GM12878 (cell line): ENCODE measurements at regions not wholly inside any gene's neighbourhood (a gene's known extent, or its start where the extent isn't known, plus 50 kb on each side); places are given as distances from the start of the nearest gene placed in this dataset.
A peak's percentile ranks its signal among the peaks of the same experiment; 100 is the strongest.

Experiments
- ATAC-seq: fragments of 200-7000 bp; cut with Tn5 transposase; 3 replicates; pipeline ENCODE4 v1.9.1; 2020; ENCODE audit warnings: mild to moderate bottlenecking, moderate library complexity
- BruUV-seq: library from RNA; stranded (reverse); fragments of 400-500 nt; replicated peaks from 2 replicates; lab custom pipeline; 2021; lab: Mats Ljungman, UMichigan
- CTCF ChIA-PET: fragments of 300-600 bp; sonication (Branson Sonifier 250); formaldehyde crosslinking; extraction: SDS; loops from one replicate; lab custom pipeline; 2021; ENCODE audit warnings: inconsistent platforms; lab: Yijun Ruan, JAX
- POLR2A ChIA-PET: fragments of 350-600 bp; formaldehyde crosslinking; extraction: SDS; loops from one replicate; lab custom pipeline; 2021; ENCODE audit warnings: inconsistent platforms; lab: Charles Lee
- RAD21 ChIA-PET: fragments of 300-600 bp; sonication (Branson Sonifier 250); formaldehyde crosslinking; loops from one replicate; lab custom pipeline; 2023; ENCODE audit warnings: antibody characterized with exemption; ENCODE audit not compliant: unreplicated experiment; lab: Charles Lee
- SMC1A ChIA-PET: fragments of 300-600 bp; sonication (Branson Sonifier 250); formaldehyde crosslinking; loops from one replicate; lab custom pipeline; 2023; ENCODE audit not compliant: unreplicated experiment, uncharacterized antibody; lab: Charles Lee
- DNase-seq: peaks from one replicate; pipeline ENCODE4 v3.0.0-alpha.2; 2011; ENCODE audit warnings: low read depth, low spot score
- FAIRE-seq: peaks from 3 replicates; lab custom pipeline; 2011; peaks lifted over from hg19 to GRCh38; lab: Jason Lieb, UNC
- H2AFZ ChIP-seq: 2 replicates; pipeline ENCODE4 v1.6.0; 2011; ENCODE audit warnings: low read depth, low read length, control low read depth; ENCODE audit not compliant: control insufficient read depth
- H3K27ac ChIP-seq: 2 replicates; pipeline ENCODE4 v1.5.1; 2011; ENCODE audit warnings: control low read depth; ENCODE audit not compliant: control insufficient read depth, insufficient read depth
- H3K27me3 ChIP-seq, 2 experiments: replicated peaks in 1 of 2; 2 replicates each; pipeline versions ENCODE4 v1.6.0 to v1.6.1; 2011; ENCODE audit warnings: low read length in 1 of 2; ENCODE audit not compliant: control insufficient read depth in 2 of 2, insufficient read depth in 2 of 2
- H3K36me3 ChIP-seq, 2 experiments: 2 replicates each; pipeline ENCODE4 v1.5.1; 2011; ENCODE audit warnings: low read length in 1 of 2; ENCODE audit not compliant: control insufficient read depth in 2 of 2, insufficient read depth in 2 of 2
- H3K4me1 ChIP-seq: 2 replicates; pipeline ENCODE4 v1.6.1; 2011; ENCODE audit warnings: mild to moderate bottlenecking, low read length, moderate library complexity, mixed read lengths; ENCODE audit not compliant: control insufficient read depth, insufficient read depth
- H3K4me2 ChIP-seq: 2 replicates; pipeline ENCODE4 v1.6.0; 2011; ENCODE audit warnings: control low read depth; ENCODE audit not compliant: control insufficient read depth, insufficient read depth
- H3K4me3 ChIP-seq: fragments of 200-600 bp; sonication (generic); 2 replicates; pipeline ENCODE4 v1.5.1; 2016
- H3K79me2 ChIP-seq: 2 replicates; pipeline ENCODE4 v1.6.0; 2011; ENCODE audit warnings: low read length; ENCODE audit not compliant: control insufficient read depth, insufficient read depth
- H3K9ac ChIP-seq: 2 replicates; pipeline ENCODE4 v1.8.0; 2011; ENCODE audit warnings: low read length, control low read depth, mixed read lengths; ENCODE audit not compliant: control insufficient read depth, insufficient read depth
- H3K9me3 ChIP-seq: replicated peaks from 3 replicates; pipeline ENCODE4 v1.5.1; 2011; ENCODE audit warnings: mild to moderate bottlenecking, low read length; ENCODE audit not compliant: control insufficient read depth, insufficient read depth
- H4K20me1 ChIP-seq: 2 replicates; pipeline ENCODE4 v1.6.0; 2011; ENCODE audit not compliant: control insufficient read depth, insufficient read depth
- ESRRA ChIP-seq: IDR thresholded peaks from 2 replicates; pipeline ENCODE4 v1.6.1; 2012; ENCODE audit warnings: mild to moderate bottlenecking, low read length, improper control_type of control experiment
- HDGF ChIP-seq: fragments of 450-650 bp; IDR thresholded peaks from 2 replicates; pipeline ENCODE4 v1.6.1; 2016; ENCODE audit warnings: antibody characterized with exemption
- KAT2A ChIP-seq: conservative IDR thresholded peaks from 2 replicates; pipeline ENCODE4 v1.6.1; 2011; ENCODE audit warnings: low read depth, low read length; ENCODE audit not compliant: control insufficient read depth
- MEF2A ChIP-seq: IDR thresholded peaks from 2 replicates; pipeline ENCODE4 v1.6.1; 2011; ENCODE audit warnings: low read depth, mild to moderate bottlenecking, low read length, moderate library complexity; ENCODE audit not compliant: insufficient read depth
- RAD21 ChIP-seq: IDR thresholded peaks from 2 replicates; pipeline ENCODE4 v1.6.1; 2011; ENCODE audit warnings: mild to moderate bottlenecking, low read depth, low read length, moderate library complexity; ENCODE audit not compliant: insufficient read depth
- YY1 ChIP-seq: IDR thresholded peaks from 2 replicates; pipeline ENCODE4 v1.6.1; 2011; ENCODE audit warnings: low read depth, mild to moderate bottlenecking, low read length
- WGBS: methylation state at CpG from one replicate; pipeline ENCODE4 v1.1.6; 2016; ENCODE audit warnings: low lambda C conversion rate; ENCODE audit not compliant: insufficient replicate concordance, insufficient coverage; ENCODE audit errors: missing lambda C conversion rate; 5-methylcytosine and 5-hydroxymethylcytosine counted together
- in situ Hi-C: fragments of 300-500 bp; cut with MboI; formaldehyde crosslinking; loops from 9 replicates; pipeline ENCODE4 v1.14.3; 2018; ENCODE audit warnings: mixed read lengths
- intact Hi-C: fragments of 100-400 bp; cut with micrococcal nuclease; formaldehyde crosslinking; loops from one replicate; pipeline ENCODE4 v1.14.2; 2022; ENCODE audit not compliant: unreplicated experiment

GRCh38 chr6:143614235-143614634, 63.5 kb upstream of the PHACTR2 start:
- TF ChIP-seq HDGF = no peak
- no peak for TF ChIP-seq RAD21
- TF ChIP-seq KAT2A = no peak
- no peak for TF ChIP-seq ESRRA
- TF ChIP-seq MEF2A = 0 out of 2 replicates have a peak, but pooled peaks have one; percentile 8
- intact Hi-C loops = no loop called here
- DNase-seq (no peak), ATAC-seq (no peak), FAIRE-seq (no peak)
- Histone ChIP-seq H3K36me3 (no peaks in the 10 kb centered on the region), H3K4me2 (peak overlapping the region; percentile 38; the same call in 1 of the 2 replicates), H2AFZ (no peak overlapping the region), H3K27me3 (no peaks in the 10 kb centered on the region), H3K9me3 (no peaks in the 10 kb centered on the region; the same call in 2 of the 3 replicates), H3K4me1 (peaks cover 6% of the 10 kb centered on the region; the same call in 1 of the 2 replicates), H3K27ac (no peak overlapping the region), H4K20me1 (no peaks in the 10 kb centered on the region; the same call in 1 of the 2 replicates), H3K9ac (no peak overlapping the region), H3K4me3 (no peak overlapping the region), H3K79me2 (no peaks in the 10 kb centered on the region)
- BruUV-seq = no TSS peak
- ChIA-PET CTCF (no interaction called here), RAD21 (no interaction called here), POLR2A (no interaction called here), SMC1A (no interaction called here)
- 0% methylated on average over 1 of the region's 1 CpG for WGBS
- in situ Hi-C loops = no loop called here

GRCh38 chr6:143613749-143614148, 64.0 kb upstream of the PHACTR2 start:
- ATAC-seq (no peak), FAIRE-seq (no peak), DNase-seq (no peak)
- RAD21 ChIA-PET = no interaction called here
- Histone ChIP-seq H3K36me3 (no peaks in the 10 kb centered on the region), H3K4me1 (peaks cover 6% of the 10 kb centered on the region; the same call in 1 of the 2 replicates), H3K4me3 (no peak overlapping the region), H3K27me3 (no peaks in the 10 kb centered on the region), H3K9ac (no peak overlapping the region), H3K79me2 (no peaks in the 10 kb centered on the region), H3K9me3 (no peaks in the 10 kb centered on the region; the same call in 2 of the 3 replicates), H2AFZ (no peak overlapping the region), H3K4me2 (no peak overlapping the region), H3K27ac (no peak overlapping the region), H4K20me1 (no peaks in the 10 kb centered on the region; the same call in 1 of the 2 replicates)
- CTCF ChIA-PET = no interaction called here
- SMC1A ChIA-PET = no interaction called here
- POLR2A ChIA-PET = no interaction called here
- no TSS peak for BruUV-seq
- WGBS = 81% methylated on average over 5 of the region's 5 CpGs
- in situ Hi-C loops (no loop called here), intact Hi-C loops (no loop called here)
- no peak for TF ChIP-seq YY1
